GM21528 (cell line): ENCODE measurements at regions not wholly inside any gene's neighbourhood (a gene's known extent, or its start where the extent isn't known, plus 50 kb on each side); places are given as distances from the start of the nearest gene placed in this dataset.

Experiments
- ATAC-seq: cut with Tn5 transposase; IDR thresholded peaks from one replicate; pipeline ENCODE4 v1.9.1; 2021; ENCODE audit warnings: mild to moderate bottlenecking, moderate library complexity; ENCODE audit not compliant: unreplicated experiment, low FRiP score

DNA sequence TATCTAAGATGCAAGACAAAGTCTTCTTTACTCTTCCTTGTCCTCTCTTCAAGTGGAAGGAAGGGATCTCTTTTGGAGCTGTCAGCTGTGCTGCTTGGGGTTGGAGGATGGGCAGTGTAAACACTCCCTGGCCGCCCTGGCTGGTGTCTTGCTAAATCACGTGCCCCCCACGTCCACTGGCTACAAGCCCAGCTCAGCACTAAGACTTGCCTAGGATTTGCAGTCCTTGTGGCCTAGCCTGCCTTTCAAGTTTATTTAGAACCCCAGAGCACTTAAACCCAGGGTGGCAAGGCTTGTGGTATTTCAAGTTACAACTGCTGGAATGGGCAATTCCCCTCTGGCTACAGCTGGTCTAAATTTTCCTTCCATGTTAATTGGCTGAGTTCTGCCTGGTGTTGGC is 272.4 kb upstream of the MYO3A start:
- no peak for ATAC-seq

DNA sequence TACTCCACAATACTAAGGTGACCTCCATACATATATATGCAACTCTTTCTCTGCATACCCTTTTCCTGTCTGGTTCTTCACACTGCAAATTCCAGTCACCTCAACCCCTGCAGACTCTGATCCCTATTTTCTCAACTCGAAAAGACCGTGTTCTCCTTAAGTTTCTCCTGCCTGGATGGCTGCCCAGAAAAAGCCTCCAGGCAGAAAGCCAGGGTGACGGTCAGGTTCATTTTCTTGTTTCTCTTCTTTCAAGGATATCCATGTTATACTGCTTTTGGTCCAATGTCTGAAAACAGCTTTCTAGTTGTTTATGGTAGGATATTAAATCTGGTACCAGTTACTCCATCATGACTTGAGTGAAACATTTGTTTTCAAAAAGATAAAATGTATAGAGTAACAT is 267.8 kb upstream of the MYO3A start:
- no peak for ATAC-seq

DNA sequence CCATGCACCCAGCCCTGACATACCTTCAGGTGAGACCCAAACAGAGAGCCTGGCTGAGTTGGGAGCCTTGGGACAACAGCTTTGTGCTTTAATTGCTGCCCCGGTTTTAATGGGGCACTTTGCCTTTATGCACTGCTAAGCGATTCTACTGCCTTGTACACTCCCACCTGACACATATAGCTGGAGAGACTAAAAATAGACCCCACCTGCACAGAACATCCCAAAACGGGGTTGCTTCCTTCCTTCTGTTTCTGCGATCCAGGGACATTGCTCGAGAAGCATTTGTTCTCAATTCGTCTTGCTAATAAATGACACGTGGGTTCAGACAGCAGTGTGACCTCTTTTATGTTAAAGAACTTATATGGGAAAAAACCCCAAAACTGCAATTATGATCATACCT is 258.8 kb upstream of the MYO3A start:
- no peak for ATAC-seq

DNA sequence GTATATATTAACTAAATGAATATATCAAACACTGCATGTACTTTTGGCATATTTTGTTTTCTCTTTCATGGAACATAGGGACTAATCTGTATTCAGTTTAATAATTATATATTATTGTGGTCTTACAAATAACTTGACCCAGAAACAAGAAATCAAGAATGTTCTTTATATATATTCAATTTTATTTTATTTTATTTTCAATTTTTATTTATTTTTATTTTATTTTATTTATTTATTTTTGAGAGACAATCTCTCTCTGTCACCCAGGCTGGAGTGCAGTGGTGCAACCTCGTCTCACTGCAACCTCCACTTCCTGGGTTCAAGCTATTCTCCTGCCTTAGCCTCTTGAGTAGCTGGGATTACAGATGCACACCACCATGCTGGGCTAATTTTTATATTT is 258.4 kb upstream of the MYO3A start:
- ATAC-seq, result no peak

DNA sequence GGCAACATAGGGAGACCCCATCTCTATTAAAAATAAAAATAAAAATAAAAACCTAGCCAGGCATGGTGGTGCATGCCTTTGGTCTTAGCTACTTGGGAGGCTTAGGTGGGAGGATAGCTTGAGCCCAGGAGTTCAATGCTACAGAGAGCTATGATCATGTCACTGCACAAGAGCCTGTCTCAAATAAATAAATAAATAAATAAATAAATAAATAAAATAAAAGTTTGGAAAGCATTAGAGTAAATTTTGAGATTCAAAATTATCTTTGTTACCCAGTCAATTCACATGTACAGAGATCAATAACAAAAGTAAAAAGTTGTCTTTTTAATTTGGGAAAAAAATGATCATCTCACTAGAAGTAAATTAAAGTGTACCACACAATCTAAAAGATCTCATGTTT is 255.8 kb upstream of the MYO3A start:
- no peak for ATAC-seq

DNA sequence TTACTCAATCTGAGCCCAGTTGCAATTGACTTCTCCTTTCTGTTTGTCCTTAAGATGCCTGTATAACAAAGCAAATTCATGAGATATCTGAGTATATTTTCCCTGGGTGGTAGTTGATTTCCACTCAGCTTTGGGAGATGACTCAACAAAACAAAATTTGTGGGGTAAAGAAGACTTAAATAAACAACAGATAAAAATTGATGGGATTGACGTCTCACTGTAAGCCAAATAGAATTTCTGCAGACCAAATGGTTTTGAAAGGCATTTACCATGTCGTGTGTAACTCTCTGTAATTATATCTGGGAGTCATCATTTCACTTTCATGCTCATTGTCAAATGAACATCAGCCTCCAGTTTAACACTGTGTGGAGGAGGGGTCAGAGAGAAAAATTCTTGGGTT is 255.4 kb upstream of the MYO3A start:
- no peak for ATAC-seq

DNA sequence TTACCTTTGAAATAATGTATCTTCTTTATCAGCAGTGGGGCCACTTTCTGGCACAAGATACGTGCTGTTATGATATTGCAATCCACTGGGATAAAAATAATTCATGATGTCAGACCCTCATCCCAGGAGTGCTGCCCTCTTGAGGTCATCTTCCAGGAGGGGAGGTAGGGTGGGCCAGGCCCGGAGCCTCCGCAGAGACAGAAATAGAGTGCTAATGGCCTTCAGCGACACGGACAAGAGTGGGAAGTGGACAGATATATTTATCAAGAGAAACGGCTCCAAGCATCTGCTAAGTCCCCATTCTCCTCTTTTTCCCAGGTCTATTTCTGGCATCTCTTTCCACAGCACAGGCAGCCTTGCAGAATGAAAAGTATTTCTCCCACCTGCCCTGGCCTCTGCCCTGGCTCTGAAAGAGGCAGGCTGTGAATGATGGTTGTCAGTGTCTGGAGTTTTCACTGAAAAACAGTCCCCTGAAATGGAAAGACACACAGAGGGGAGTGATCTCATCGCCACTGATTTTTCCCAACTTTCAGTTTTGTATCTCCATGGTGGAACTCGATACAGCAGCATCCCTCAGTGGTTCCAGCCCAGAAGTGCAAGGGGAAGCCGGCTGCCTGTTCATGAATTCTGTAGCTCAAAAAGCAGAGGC is 251.7 kb upstream of the MYO3A start:
- ATAC-seq, result no peak

DNA sequence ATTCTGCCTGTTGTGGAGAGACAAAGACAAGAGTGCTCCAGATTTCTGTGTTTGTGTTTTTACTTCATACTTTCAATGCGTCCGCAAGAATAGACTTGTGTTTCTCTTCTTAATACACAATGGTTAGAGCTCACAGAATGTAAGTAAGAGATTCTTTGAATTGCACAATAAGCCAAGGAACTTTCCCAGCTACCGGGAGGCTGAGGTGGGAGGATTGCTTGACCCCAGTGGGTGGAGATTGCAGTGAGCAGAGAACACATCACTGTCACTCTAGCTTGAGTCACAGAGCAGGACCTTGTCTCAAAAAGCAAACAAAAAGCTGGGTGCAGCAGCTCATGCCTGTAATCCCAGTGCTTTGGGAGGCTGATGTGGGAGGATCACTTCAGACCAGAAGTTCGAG is 250.7 kb upstream of the MYO3A start:
- ATAC-seq, result no peak

DNA sequence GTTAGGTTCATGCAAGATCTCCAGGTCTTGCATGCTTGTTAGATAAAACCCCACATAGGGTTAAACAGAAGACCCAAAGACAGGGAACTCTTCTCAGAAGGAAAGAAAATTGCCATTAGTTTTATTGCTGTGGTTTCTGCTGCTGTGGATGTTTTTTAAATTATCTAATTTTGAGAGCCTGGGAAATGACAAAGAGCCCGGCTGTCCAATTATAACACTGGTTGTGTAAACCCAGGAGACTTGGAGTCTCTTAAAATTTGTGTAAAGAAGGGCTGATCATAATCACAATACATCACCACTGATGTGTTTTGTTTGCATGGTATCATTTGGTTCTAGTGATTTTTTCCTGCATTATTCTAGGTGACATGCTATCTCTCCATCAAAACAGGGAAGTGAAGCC is 246.5 kb upstream of the MYO3A start:
- no peak for ATAC-seq

DNA sequence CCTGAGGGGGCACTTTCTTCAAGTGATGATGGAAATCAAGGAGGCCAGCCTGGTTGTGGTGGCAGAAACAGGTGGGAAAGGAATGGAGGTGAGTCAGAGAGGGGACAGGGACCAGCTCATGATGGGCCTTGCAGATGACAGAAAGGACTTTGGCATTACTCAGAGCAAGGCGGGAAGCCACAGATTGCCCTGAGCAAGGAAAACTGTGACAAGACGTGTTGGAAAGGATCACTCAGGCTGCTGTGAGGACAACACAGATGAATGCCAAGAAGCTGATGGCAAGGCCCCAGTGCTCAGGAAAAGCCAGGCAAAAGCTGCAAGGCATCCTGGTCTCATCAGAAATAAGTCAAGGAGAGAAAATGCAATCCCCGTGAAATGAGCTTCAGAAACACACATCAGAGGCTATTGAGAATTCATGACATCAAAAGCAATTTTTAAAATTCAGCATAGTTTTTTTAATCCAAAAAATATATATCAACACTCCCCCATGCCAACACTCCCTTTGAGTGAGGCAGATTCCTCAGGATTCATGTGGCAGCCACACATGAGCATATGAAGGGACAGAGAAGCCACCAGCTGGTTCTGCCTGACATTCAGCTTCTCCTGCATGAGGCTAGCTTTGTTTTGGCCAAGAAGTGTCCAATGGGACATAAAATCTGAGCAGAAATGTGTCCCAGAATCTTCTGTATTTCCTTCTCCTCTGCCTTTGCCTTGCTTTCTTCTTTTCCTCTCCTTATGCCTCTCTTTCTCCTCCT is 244.5 kb upstream of the MYO3A start:
- no peak for ATAC-seq

DNA sequence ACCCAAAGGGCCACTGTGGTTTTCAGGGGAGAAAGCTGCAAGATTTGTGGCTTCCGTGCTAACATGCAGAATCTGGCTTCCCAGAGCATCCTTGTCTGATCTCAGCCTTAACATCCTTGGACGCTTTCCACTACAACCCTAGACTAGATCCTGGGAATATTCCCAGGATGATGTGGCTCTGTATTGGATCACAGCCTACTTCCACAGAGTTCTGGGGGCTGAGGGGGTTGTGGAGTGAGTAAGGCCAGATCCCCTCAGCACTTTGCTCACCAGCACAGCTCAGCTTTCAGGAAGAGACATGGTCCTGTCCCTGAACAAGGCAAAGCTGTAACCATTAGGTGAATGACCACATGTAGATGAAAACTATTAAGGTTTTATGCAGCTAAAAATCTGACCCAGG is 241.3 kb upstream of the MYO3A start:
- ATAC-seq, result no peak

DNA sequence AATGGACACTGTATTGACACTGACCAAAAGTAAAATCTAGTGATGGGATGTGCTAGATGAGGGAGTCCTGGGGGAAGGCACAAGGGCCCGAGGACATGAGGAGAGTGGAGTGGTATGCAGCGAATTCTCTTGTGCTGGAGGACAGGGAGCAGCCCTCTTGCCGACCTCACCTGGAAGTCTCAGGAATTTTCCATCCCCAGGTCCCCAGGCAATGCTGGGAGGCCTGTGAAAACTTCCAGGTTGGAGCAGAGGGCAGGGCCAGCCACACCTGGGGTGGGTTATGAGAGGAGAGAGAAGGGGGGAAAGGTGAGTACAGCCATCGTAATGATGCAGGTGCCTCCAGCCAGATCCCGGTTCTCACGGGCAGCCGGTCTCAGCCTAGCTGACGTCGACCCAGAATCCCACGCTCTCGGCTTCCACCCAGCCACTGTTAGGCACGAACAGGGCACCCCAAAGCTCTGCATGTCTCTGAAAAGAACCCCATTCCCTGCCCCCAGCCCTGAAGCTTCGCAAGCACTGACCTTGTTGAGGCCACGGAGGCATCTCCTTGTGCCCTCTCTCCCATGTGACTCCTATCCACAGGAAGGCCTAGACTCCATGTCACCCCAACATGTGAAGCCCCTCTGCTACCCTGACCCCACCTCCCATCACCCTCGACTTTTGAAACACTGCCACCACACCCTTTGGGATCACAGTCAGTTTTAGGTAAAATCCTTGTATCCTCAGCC is 239.7 kb upstream of the MYO3A start:
- no peak for ATAC-seq

DNA sequence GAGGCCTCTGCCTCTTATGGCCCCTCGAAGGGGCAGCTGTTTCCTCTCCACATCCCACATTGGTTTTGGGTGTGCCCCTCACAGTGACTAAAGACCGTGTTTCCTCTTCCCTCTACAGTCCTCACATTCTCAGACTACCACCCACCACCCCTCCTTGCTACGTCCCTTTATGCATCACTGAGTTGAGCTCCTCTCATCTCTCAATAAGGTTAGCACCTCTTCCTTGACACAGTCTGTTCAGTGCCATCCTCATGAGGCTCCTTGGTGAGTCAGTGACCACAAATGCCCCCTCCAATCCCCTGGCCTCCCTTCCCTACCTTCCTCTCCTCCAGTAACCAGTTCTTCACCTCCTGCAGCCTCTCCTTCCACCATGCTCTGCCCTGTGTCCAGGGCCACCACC is 239.1 kb upstream of the MYO3A start:
- ATAC-seq, result no peak

DNA sequence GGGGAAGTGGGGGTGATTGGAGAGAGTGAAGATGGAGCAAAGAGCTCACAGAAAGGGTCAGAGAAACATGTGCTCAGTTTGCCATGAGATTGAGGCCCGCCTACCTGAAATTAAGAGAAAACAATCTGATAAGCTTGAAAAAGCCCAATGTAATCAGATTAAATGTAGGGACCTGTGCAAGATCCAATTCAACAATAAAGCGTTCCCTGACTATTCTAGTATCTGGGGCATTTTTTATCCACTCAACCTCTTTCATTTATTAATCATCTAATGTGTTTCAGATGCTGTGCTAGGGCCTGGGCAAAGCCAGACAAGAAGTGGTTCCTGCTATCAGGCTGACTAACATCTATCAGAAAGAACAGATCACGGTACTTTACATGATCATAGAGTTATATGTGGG is 238.4 kb upstream of the MYO3A start:
- ATAC-seq, result no peak

DNA sequence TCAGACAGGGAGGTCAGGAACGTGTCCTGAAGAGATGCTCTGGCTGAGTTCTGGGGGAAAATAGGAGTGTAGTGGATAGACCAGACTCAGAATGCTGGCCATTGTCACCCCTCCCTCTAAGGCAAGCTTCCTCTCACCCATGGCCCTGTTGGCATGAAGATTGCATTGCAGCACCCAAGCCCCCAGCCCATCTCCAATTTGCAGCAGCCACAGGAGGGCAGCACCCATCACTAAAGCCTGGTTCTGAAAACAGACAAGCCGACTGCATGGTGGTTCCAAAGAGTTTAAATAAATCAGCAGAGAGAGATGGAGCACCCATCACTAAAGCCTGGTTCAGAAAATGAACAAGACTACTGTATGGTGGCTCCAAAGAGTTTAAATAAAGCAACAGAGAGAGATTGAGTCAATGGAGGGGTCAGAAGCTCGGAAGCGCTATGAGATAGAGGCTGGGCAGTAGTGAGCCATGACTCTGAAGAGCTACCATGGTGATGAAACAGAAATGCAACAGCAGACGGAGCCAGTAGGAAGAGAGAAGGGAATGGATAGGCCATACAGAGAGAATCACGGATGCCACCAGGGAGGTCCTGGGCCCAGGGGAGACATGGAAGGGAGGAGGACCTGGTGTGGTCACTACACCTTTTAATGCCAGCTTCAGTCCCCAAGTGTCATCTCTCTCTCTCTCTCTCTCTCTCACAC is 237.9 kb upstream of the MYO3A start:
- ATAC-seq, result no peak

DNA sequence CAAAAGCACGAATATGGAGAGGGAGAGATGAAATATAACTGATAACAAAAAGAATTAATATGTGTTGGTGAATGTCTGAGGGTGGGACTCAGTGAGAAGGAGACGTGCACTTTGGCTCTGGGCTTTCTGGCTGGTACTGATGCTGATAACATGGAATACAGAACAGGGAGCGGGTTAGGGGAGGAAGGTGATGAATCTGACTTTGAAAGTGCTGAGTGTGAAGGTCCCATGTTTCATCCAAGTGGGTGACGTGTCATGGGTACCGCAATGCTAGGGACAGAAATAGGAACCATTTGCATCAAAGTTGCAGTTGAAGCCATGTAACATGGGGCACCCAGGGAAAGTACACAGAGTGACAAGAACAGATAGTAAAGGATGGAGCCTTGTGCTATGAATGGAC is 236.6 kb upstream of the MYO3A start:
- ATAC-seq, result no peak

DNA sequence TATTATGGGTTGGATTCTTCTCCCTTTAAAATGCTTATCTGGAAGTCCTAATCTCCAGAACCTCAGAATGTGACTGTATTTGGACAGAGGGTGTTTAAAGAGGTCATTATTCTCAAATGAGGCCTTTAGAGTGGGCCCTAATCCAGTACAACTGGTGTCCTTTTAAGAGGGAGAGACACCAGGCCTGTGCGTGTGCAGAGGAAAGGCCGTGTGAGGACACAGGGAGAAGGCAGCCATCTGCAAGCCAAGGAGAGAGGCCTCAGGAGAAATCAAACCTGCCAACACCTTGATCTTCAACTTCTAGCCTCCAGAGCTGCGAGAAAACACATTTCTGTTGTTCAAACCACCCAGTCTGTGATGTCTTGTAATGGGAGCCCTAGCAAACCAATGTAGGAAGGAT is 235.4 kb upstream of the MYO3A start:
- no peak for ATAC-seq

DNA sequence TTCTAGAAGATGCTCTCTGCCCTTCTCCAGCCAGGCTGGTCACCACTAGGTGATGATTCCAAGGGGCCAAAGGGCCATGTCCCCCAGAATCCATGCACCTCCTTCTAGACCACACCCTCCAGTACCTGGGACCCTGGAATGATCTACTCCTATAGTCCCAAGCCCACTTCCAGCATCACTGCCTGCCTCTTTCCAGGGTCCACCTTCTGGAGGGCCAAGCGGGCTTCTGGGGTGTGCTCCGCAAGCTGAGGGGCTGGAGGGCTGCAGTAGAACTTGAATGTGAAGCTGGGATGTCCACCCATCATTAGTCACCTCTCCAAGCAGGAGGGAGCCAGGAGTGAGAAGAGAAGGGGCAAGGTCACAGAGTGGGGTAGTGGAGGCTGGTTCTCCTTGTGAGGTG is 234.4 kb upstream of the MYO3A start:
- ATAC-seq, result no peak

DNA sequence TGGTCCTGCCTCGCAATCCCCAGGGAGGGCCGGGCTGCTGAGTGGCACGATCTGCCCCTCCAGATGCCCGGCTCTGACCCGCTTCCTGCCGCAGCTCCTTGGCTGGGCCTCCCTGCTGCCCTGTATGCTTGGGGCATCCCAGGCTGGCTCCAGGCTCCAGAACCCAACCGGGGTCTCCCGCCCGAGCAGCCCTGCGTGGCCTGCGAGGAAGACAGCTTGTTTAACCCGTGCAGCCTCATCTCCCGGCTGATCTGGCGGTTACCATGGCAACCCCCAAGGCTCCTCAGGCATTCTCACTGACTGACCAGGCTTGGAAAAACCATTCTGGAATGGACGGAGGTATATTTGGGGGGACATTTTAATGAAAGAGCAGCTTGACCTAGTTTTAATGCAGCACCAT is 232.4 kb upstream of the MYO3A start:
- ATAC-seq, result no peak

DNA sequence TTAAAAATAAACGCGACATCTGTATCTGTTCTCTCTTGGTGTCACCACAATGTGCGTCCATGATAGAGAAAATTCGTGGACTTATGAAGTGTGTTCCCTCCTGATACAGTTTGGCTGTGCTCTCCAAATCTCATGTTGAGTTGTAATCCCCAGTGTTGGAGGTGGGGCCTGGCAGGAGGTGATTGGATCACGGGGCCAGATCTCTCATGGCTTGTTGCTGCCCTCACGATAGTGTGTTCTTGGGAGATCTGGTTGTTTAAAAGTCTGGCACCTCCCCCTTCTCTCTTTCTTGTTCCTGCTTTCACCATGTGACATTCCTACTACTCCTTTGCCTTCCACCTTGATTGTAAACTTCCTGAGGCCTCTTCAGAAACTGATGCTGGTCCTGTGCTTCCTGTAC is 229.4 kb upstream of the MYO3A start:
- no peak for ATAC-seq

DNA sequence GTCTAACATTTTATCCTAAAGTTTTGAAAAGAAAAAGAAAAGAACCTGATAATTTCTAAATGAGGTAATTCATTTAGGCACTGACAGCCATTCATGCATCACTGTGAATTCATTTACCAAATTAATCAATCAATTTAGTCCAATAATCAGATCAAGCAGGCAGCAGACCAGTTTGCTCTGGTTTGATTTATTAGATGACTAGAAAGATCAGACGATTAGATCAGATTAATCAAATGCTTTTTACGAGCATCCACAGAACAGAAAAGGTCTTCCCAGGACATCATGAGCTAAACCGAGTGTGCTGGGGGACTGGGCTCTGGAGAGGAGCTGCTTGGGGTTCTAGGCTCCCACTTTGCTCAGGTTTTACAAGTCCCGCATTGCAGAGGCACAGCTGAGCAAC is 226.5 kb upstream of the MYO3A start:
- no peak for ATAC-seq
